Nucleus accumbens (tissue), 56 donors: ENCODE measurements at regions not wholly inside any gene's neighbourhood (a gene's known extent, or its start where the extent isn't known, plus 50 kb on each side); places are given as distances from the start of the nearest gene placed in this dataset.
"Not testable (repeated sequence)": the region's sequence is repeated elsewhere in the genome, so short reads cannot be mapped to it uniquely, and the experiment has no call there.

Source experiments
- DNase-seq, 56 donors: peaks; one replicate each; lab custom pipeline; 2025; lab: John Stamatoyannopoulos, UW

GRCh38 chrY:9118704-9119103 is 218.6 kb upstream of the TSPY4 start:
- DNase-seq, result no peak

GRCh38 chrY:9124623-9125022 is 212.6 kb upstream of the TSPY4 start:
- DNase-seq, result no peak

- DNase-seq, result no peak
These were observed 210.7 kb upstream of the TSPY4 start for GRCh38 chrY:9126545-9126944.

- not testable (repeated sequence) for DNase-seq
These were observed 193.9 kb upstream of the TSPY4 start for GRCh38 chrY:9143366-9143765.

GRCh38 chrY:9154552-9154951 is 182.7 kb upstream of the TSPY4 start:
- DNase-seq, result not testable (repeated sequence)

GRCh38 chrY:9155721-9156120 is 181.5 kb upstream of the TSPY4 start:
- DNase-seq, result no peak

- no peak for DNase-seq
These were observed 178.6 kb upstream of the TSPY4 start for GRCh38 chrY:9158616-9159015.

GRCh38 chrY:9160331-9160730 is 176.9 kb upstream of the TSPY4 start:
- not testable (repeated sequence) for DNase-seq

GRCh38 chrY:9160976-9161375 is 176.3 kb upstream of the TSPY4 start:
- DNase-seq, result not testable (repeated sequence)

GRCh38 chrY:9161990-9162389 is 175.3 kb upstream of the TSPY4 start:
- not testable (repeated sequence) for DNase-seq

- DNase-seq, result not testable (repeated sequence)
These were observed 174.8 kb upstream of the TSPY4 start for GRCh38 chrY:9162424-9162823.

- DNase-seq, result not testable (repeated sequence)
These were observed 159.6 kb upstream of the TSPY4 start for GRCh38 chrY:9177641-9178040.

GRCh38 chrY:9184827-9185226 is 152.4 kb upstream of the TSPY4 start:
- DNase-seq, result not testable (repeated sequence)

- not testable (repeated sequence) for DNase-seq
These were observed 130.2 kb upstream of the TSPY4 start for GRCh38 chrY:9207082-9207481.

GRCh38 chrY:9226409-9226808 is 110.9 kb upstream of the TSPY4 start:
- DNase-seq, result no peak

GRCh38 chrY:9257255-9257654 is 80.0 kb upstream of the TSPY4 start:
- no peak for DNase-seq

- no peak for DNase-seq
These were observed 79.5 kb upstream of the TSPY4 start for GRCh38 chrY:9257725-9258124.

GRCh38 chrY:9259368-9259767 is 77.9 kb upstream of the TSPY4 start:
- DNase-seq, result peak in 26 of 56 donors; percentile 0 to 73 (median 17)

- peak in 1 of 56 donors; percentile 0 for DNase-seq
These were observed 76.8 kb upstream of the TSPY4 start for GRCh38 chrY:9260426-9260825.

GRCh38 chrY:9265551-9265950 is 71.7 kb upstream of the TSPY4 start:
- DNase-seq, result no peak

- DNase-seq, result not testable (repeated sequence)
These were observed 66.9 kb upstream of the TSPY4 start for GRCh38 chrY:9270351-9270750.

GRCh38 chrY:9272847-9273246 is 64.4 kb upstream of the TSPY4 start:
- DNase-seq, result peak in 1 of 56 donors; percentile 0

GRCh38 chrY:9278842-9279241 is 58.4 kb upstream of the TSPY4 start:
- DNase-seq, result not testable (repeated sequence)
